Lower leg skin (tissue), 3 donors: ENCODE measurements at regions not wholly inside any gene's neighbourhood (a gene's known extent, or its start where the extent isn't known, plus 50 kb on each side); places are given as distances from the start of the nearest gene placed in this dataset.

Experiments used
- POLR2A ChIP-seq, 2 donors: fragments of 450-650 bp; IDR thresholded peaks; one replicate each; pipeline ENCODE4 v1.6.1; 2016 to 2017; ENCODE audit warnings: antibody characterized with exemption in 2 of 2, mild to moderate bottlenecking in 1 of 2, moderate library complexity in 1 of 2
- TF ChIP-seq, protein P1 (sequence below), 3 donors: fragments of 450-650 bp; IDR thresholded peaks; one replicate each; pipeline ENCODE4 v1.5.1; 2016; ENCODE audit warnings: antibody characterized with exemption in 3 of 3, mild to moderate bottlenecking in 3 of 3, moderate library complexity in 2 of 3

DNA sequence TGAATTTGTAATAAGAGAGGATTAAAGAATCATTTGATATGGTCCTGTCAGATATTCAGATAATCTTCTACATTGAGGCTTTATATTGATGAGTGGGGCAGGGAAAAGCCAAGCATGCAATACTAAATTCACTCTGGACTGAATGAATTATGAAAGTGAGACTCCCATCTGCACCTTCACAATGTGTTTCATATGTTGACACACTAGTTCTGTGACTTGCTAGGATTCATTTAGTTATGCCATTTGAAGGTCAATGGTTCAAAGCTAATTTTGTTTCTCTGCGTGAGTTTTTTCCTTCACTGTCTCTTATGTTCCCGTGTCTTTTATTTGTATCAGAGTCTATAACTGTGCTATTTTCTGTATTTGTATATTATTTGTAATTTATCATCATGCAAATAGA lies 1332.5 kb downstream of the KCNT2 start:
- TF ChIP-seq, protein P1, sequence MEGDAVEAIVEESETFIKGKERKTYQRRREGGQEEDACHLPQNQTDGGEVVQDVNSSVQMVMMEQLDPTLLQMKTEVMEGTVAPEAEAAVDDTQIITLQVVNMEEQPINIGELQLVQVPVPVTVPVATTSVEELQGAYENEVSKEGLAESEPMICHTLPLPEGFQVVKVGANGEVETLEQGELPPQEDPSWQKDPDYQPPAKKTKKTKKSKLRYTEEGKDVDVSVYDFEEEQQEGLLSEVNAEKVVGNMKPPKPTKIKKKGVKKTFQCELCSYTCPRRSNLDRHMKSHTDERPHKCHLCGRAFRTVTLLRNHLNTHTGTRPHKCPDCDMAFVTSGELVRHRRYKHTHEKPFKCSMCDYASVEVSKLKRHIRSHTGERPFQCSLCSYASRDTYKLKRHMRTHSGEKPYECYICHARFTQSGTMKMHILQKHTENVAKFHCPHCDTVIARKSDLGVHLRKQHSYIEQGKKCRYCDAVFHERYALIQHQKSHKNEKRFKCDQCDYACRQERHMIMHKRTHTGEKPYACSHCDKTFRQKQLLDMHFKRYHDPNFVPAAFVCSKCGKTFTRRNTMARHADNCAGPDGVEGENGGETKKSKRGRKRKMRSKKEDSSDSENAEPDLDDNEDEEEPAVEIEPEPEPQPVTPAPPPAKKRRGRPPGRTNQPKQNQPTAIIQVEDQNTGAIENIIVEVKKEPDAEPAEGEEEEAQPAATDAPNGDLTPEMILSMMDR (IDR thresholded peaks at IDR 0.05), result no peak
- no peak for TF ChIP-seq POLR2A (IDR thresholded peaks at IDR 0.05)
